GM20431 (cell line): ENCODE measurements at regions not wholly inside any gene's neighbourhood (a gene's known extent, or its start where the extent isn't known, plus 50 kb on each side); places are given as distances from the start of the nearest gene placed in this dataset.
"Not testable (repeated sequence)": the region's sequence is repeated elsewhere in the genome, so short reads cannot be mapped to it uniquely, and the experiment has no call there.

ENCODE experiments used
- in situ Hi-C: fragments of 300-500 bp; cut with MseI, MboI; formaldehyde crosslinking; loops from one replicate; pipeline ENCODE4 v1.15.0; 2020; ENCODE audit warnings: low sequenced_read_pairs; ENCODE audit not compliant: unreplicated experiment

- in situ Hi-C loops, result not testable (repeated sequence)
These were observed 231.2 kb upstream of the TECRL start for GRCh38 chr4:64640402-64640801.

GRCh38 chr4:64625438-64625837, 216.2 kb upstream of the TECRL start:
- in situ Hi-C loops, result no loop called here

- in situ Hi-C loops, result no loop called here
These were observed 208.6 kb upstream of the TECRL start for GRCh38 chr4:64617800-64618199.

- in situ Hi-C loops, result no loop called here
These were observed 205.0 kb upstream of the TECRL start for GRCh38 chr4:64614276-64614675.

GRCh38 chr4:64613046-64613445, 203.8 kb upstream of the TECRL start:
- in situ Hi-C loops, result no loop called here

- in situ Hi-C loops, result no loop called here
These were observed 188.8 kb upstream of the TECRL start for GRCh38 chr4:64598066-64598465.

- in situ Hi-C loops, result no loop called here
These were observed 185.5 kb upstream of the TECRL start for GRCh38 chr4:64594723-64595122.

GRCh38 chr4:64588507-64588906, 179.3 kb upstream of the TECRL start:
- in situ Hi-C loops, result no loop called here

- in situ Hi-C loops, result no loop called here
These were observed 175.8 kb upstream of the TECRL start for GRCh38 chr4:64584981-64585557.

GRCh38 chr4:64584125-64584524, 174.9 kb upstream of the TECRL start:
- in situ Hi-C loops, result no loop called here

- in situ Hi-C loops, result no loop called here
These were observed 173.2 kb upstream of the TECRL start for GRCh38 chr4:64582492-64582891.

GRCh38 chr4:64581422-64581821, 172.2 kb upstream of the TECRL start:
- in situ Hi-C loops, result no loop called here

- in situ Hi-C loops, result no loop called here
These were observed 154.9 kb upstream of the TECRL start for GRCh38 chr4:64564126-64564525.

- in situ Hi-C loops, result no loop called here
These were observed 150.3 kb upstream of the TECRL start for GRCh38 chr4:64559571-64559970.

GRCh38 chr4:64551125-64551524, 141.9 kb upstream of the TECRL start:
- in situ Hi-C loops, result no loop called here

GRCh38 chr4:64545593-64545992, 136.3 kb upstream of the TECRL start:
- in situ Hi-C loops, result loop anchor here (25.0 kb wide), 1 partner anchor 383 kb away; no protein-coding TSS in a partner anchor

GRCh38 chr4:64539234-64539849, 130.1 kb upstream of the TECRL start:
- in situ Hi-C loops, result loop anchor here (25.0 kb wide), 1 partner anchor 377 kb away; no protein-coding TSS in a partner anchor

GRCh38 chr4:64538219-64538618, 129.0 kb upstream of the TECRL start:
- in situ Hi-C loops, result loop anchor here (25.0 kb wide), 1 partner anchor 376 kb away; no protein-coding TSS in a partner anchor

- in situ Hi-C loops, result loop anchor here (25.0 kb wide), 1 partner anchor 371 kb away; no protein-coding TSS in a partner anchor
These were observed 124.4 kb upstream of the TECRL start for GRCh38 chr4:64533637-64534036.

GRCh38 chr4:64533159-64533558, 123.9 kb upstream of the TECRL start:
- in situ Hi-C loops, result loop anchor here (25.0 kb wide), 1 partner anchor 371 kb away; no protein-coding TSS in a partner anchor

GRCh38 chr4:64520421-64520820, 111.2 kb upstream of the TECRL start:
- in situ Hi-C loops, result no loop called here

GRCh38 chr4:64518600-64518999, 109.3 kb upstream of the TECRL start:
- in situ Hi-C loops, result no loop called here
